Panc1 (cell line): ENCODE measurements at regions not wholly inside any gene's neighbourhood (a gene's known extent, or its start where the extent isn't known, plus 50 kb on each side); places are given as distances from the start of the nearest gene placed in this dataset.

Experiments
- ATAC-seq: fragments of 200-7000 bp; cut with Tn5 transposase; 2 replicates; pipeline ENCODE4 v1.9.1; 2020; ENCODE audit warnings: mild to moderate bottlenecking, moderate library complexity
- BruUV-seq: library from RNA; stranded (reverse); fragments of 400-500 nt; replicated peaks from 2 replicates; lab custom pipeline; 2021; lab: Mats Ljungman, UMichigan
- CTCF ChIA-PET: fragments of 300-600 bp; sonication (Branson Sonifier 250); formaldehyde crosslinking; loops from one replicate; lab custom pipeline; 2022; ENCODE audit warnings: antibody characterized with exemption; lab: Charles Lee
- POLR2A ChIA-PET: fragments of 300-600 bp; sonication (Branson Sonifier 250); formaldehyde crosslinking; loops from one replicate; lab custom pipeline; 2022; ENCODE audit warnings: antibody characterized with exemption; lab: Charles Lee
- DNase-seq: peaks from one replicate; pipeline ENCODE4 v3.0.0-alpha.2; 2010; ENCODE audit warnings: low read depth, low spot score
- H3K27ac ChIP-seq: 2 replicates; pipeline ENCODE4 v1.5.1; 2011; ENCODE audit warnings: mild to moderate bottlenecking, low read length, inconsistent platforms
- H3K27me3 ChIP-seq: fragments of 200-500 bp; sonication (Bioruptor generic); 2 replicates; pipeline ENCODE4 v1.6.0; 2014; ENCODE audit warnings: low read length, inconsistent platforms; ENCODE audit not compliant: control insufficient read depth, insufficient read depth
- H3K36me3 ChIP-seq: fragments of 200-500 bp; sonication (Bioruptor generic); 2 replicates; pipeline ENCODE4 v1.5.1; 2014; ENCODE audit warnings: inconsistent platforms, mild to moderate bottlenecking, low read length, moderate library complexity; ENCODE audit not compliant: control insufficient read depth, insufficient read depth
- H3K4me1 ChIP-seq: 2 replicates; pipeline ENCODE4 v1.5.1; 2011; ENCODE audit warnings: inconsistent platforms, mild to moderate bottlenecking, low read length, moderate library complexity; ENCODE audit not compliant: control insufficient read depth, insufficient read depth
- H3K4me3 ChIP-seq, 2 experiments: 2 replicates each; pipeline ENCODE4 v1.5.1; 2011 to 2012; ENCODE audit warnings: low read depth in 2 of 2, low read length in 2 of 2, mild to moderate bottlenecking in 2 of 2, inconsistent platforms in 1 of 2, moderate library complexity in 1 of 2
- H3K9me3 ChIP-seq: fragments of 200-500 bp; sonication (Bioruptor generic); 2 replicates; pipeline ENCODE4 v1.5.1; 2014; ENCODE audit warnings: low read depth, mild to moderate bottlenecking, inconsistent platforms, low read length, moderate library complexity; ENCODE audit not compliant: control insufficient read depth, insufficient read depth
- POLR2AphosphoS5 ChIP-seq: IDR thresholded peaks from 2 replicates; pipeline ENCODE4 v1.6.1; 2012; ENCODE audit warnings: mild to moderate bottlenecking, low read depth, low read length, moderate library complexity
- REST ChIP-seq, 2 experiments: IDR thresholded peaks; 2 replicates each; pipeline ENCODE4 v1.6.1; 2011 to 2012; ENCODE audit warnings: low read depth in 2 of 2, control low read depth in 1 of 2, low read length in 1 of 2, mild to moderate bottlenecking in 1 of 2, moderate library complexity in 1 of 2; ENCODE audit not compliant: insufficient read depth in 1 of 2
- SIN3A ChIP-seq: IDR thresholded peaks from 2 replicates; pipeline ENCODE4 v1.6.1; 2012; ENCODE audit warnings: low read depth, mild to moderate bottlenecking, low read length, moderate library complexity, borderline replicate concordance; ENCODE audit not compliant: insufficient read depth
- TCF7L2 ChIP-seq: IDR thresholded peaks from 2 replicates; pipeline ENCODE4 v1.6.1; 2011; ENCODE audit warnings: mild to moderate bottlenecking, low read depth, low read length, inconsistent platforms
- in situ Hi-C: cut with HindIII; loops from 2 replicates; pipeline ENCODE4 v1.10.0; 2016; ENCODE audit warnings: low sequenced_read_pairs, low pct_unique_long_range_greater_than_20kb
- intact Hi-C: fragments of 100-400 bp; cut with micrococcal nuclease; formaldehyde crosslinking; loops from one replicate; pipeline ENCODE4 v1.10.0; 2022; ENCODE audit not compliant: unreplicated experiment
- TF ChIP-seq, protein P1 (sequence below): fragments of 450-650 bp; IDR thresholded peaks from 2 replicates; pipeline ENCODE4 v1.5.1; 2017; ENCODE audit warnings: mild to moderate bottlenecking

DNA sequence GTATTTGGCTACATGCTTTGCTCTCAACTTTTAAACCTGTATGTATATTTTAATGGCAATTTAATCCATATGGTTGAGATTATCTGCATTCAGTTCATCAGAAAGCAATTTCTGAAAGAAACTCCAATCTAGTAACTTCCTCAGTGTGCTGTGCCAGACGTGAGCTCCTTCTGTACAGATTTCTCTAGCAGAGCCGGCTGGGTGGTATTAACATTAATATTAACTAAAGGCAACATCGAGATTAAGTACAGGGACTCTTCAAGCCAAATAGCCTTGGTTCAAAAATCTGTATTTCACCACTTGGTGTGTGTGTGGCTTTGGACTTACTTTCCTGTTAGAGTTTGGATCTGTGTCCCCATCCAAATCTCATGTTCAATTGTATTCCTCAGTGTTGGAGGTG is 55.5 kb upstream of the NUDT7 start:
- BruUV-seq, result no TSS peak
- CTCF ChIA-PET, result no interaction called here
- DNase-seq, result no peak
- in situ Hi-C loops, result no loop called here
- H3K36me3 ChIP-seq, result no peaks in the 10 kb centered on the region
- peaks cover 2% of the 10 kb centered on the region; the same call in 1 of the 2 replicates for H3K9me3 ChIP-seq
- H3K4me1 ChIP-seq, result no peaks in the 10 kb centered on the region
- H3K4me3 ChIP-seq, result no peak overlapping the region
- no peak overlapping the region for H3K27ac ChIP-seq
- intact Hi-C loops, result loop anchor here (10.0 kb wide), 1 partner anchor 82 kb away; no protein-coding TSS in a partner anchor
- POLR2A ChIA-PET, result no interaction called here
- no peak for ATAC-seq
- TF ChIP-seq SIN3A, result no peak
- H3K27me3 ChIP-seq, result no peaks in the 10 kb centered on the region

DNA sequence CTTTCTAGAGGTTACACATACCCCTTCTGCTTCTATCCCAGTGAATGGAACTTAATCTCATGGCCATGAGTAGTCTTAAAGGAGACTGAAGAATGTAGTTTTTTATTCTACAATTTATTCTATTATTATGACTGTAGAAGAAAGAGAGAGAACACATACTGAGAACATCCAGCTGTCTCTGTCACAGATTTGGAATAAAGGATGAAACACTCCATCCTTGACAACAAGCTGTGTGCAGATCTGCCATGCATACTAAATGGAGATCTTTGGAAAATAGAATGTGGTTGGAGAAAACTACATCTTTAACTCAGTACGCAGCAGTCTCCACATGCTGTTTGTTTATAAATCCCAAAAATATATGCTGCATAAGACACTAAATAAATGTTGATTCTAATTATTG is 54.1 kb upstream of the NUDT7 start:
- no peak overlapping the region for H3K27ac ChIP-seq
- no peaks in the 10 kb centered on the region for H3K4me1 ChIP-seq
- no peaks in the 10 kb centered on the region for H3K27me3 ChIP-seq
- no peak for DNase-seq
- in situ Hi-C loops, result no loop called here
- CTCF ChIA-PET, result no interaction called here
- TF ChIP-seq TCF7L2 (no peak), REST (IDR thresholded peaks at IDR 0.05; ENCODE audit: insufficient read depth in 1 of 2, low read depth in 2 of 2, low read length in 1 of 2) (no peak), POLR2AphosphoS5 (no peak)
- H3K4me3 ChIP-seq, result no peak overlapping the region
- BruUV-seq, result no TSS peak
- no peaks in the 10 kb centered on the region for H3K9me3 ChIP-seq
- intact Hi-C loops, result loop anchor here (10.0 kb wide), 1 partner anchor 83 kb away; no protein-coding TSS in a partner anchor
- POLR2A ChIA-PET, result no interaction called here
- H3K36me3 ChIP-seq, result no peaks in the 10 kb centered on the region
- ATAC-seq, result no peak

DNA sequence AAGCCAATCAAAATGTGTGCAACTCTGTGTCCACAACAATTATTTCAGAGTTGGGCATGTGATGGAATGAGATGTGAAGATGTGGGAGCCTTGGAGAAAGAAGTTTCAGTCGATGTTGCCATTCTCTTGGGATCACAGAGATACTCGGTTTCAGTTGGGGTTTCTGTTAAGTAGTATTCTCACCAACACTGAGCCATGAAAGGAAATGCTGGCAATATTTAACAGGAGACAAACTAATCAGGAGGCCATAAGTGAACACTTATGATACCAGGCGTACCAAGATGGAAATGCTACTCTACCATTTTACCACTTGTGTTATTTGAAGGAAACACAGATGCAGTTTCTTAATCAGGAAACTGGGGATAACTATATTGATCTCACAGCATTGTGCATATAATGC is 53.3 kb upstream of the NUDT7 start:
- intact Hi-C loops, result loop anchor here (10.0 kb wide), 1 partner anchor 84 kb away; no protein-coding TSS in a partner anchor
- ATAC-seq (no peak), DNase-seq (no peak)
- no peaks in the 10 kb centered on the region for H3K9me3 ChIP-seq
- H3K36me3 ChIP-seq, result no peaks in the 10 kb centered on the region
- in situ Hi-C loops, result no loop called here
- TF ChIP-seq, protein P1, sequence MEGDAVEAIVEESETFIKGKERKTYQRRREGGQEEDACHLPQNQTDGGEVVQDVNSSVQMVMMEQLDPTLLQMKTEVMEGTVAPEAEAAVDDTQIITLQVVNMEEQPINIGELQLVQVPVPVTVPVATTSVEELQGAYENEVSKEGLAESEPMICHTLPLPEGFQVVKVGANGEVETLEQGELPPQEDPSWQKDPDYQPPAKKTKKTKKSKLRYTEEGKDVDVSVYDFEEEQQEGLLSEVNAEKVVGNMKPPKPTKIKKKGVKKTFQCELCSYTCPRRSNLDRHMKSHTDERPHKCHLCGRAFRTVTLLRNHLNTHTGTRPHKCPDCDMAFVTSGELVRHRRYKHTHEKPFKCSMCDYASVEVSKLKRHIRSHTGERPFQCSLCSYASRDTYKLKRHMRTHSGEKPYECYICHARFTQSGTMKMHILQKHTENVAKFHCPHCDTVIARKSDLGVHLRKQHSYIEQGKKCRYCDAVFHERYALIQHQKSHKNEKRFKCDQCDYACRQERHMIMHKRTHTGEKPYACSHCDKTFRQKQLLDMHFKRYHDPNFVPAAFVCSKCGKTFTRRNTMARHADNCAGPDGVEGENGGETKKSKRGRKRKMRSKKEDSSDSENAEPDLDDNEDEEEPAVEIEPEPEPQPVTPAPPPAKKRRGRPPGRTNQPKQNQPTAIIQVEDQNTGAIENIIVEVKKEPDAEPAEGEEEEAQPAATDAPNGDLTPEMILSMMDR, result no peak
- no peak for TF ChIP-seq REST (IDR thresholded peaks at IDR 0.05; ENCODE audit: insufficient read depth in 1 of 2, low read depth in 2 of 2, low read length in 1 of 2)
- TF ChIP-seq SIN3A, result no peak
- TF ChIP-seq TCF7L2, result no peak
- no peak for TF ChIP-seq POLR2AphosphoS5
- POLR2A ChIA-PET, result no interaction called here
- CTCF ChIA-PET, result no interaction called here
- no TSS peak for BruUV-seq
- no peaks in the 10 kb centered on the region for H3K4me1 ChIP-seq
- H3K27ac ChIP-seq, result no peak overlapping the region
- H3K27me3 ChIP-seq, result no peaks in the 10 kb centered on the region
- no peak overlapping the region for H3K4me3 ChIP-seq
